SK-N-SH treated with all-trans-retinoic acid at 6 μM for 48 hours (cell line): ENCODE measurements at regions not wholly inside any gene's neighbourhood (a gene's known extent, or its start where the extent isn't known, plus 50 kb on each side); places are given as distances from the start of the nearest gene placed in this dataset.

ENCODE experiments used
- CREB5 ChIP-seq: fragments of 250-450 bp; sonication (Bioruptor Pico); IDR thresholded peaks from 2 replicates; pipeline ENCODE4 v1.5.1; 2020; ENCODE audit warnings: low read depth, mild to moderate bottlenecking, moderate library complexity
- GLIS3 ChIP-seq: fragments of 250-450 bp; sonication (Bioruptor Pico); IDR thresholded peaks from 2 replicates; pipeline ENCODE4 v1.5.0; 2020; ENCODE audit warnings: mild to moderate bottlenecking, moderate library complexity
- RARB ChIP-seq: fragments of 250-450 bp; sonication (Bioruptor Pico); IDR thresholded peaks from 2 replicates; pipeline ENCODE4 v1.8.0; 2021; ENCODE audit warnings: mild to moderate bottlenecking, moderate library complexity

GRCh38 chr16:55136356-55137150 lies 187.4 kb upstream of the IRX6 start:
- no peak for TF ChIP-seq GLIS3 (CRISPR knock-in tag)
- no peak for TF ChIP-seq CREB5
- no peak for TF ChIP-seq RARB
